ENCODE measurements at regions not wholly inside any gene's neighbourhood (a gene's known extent, or its start where the extent isn't known, plus 50 kb on each side); places are given as distances from the start of the nearest gene placed in this dataset.

DNA sequence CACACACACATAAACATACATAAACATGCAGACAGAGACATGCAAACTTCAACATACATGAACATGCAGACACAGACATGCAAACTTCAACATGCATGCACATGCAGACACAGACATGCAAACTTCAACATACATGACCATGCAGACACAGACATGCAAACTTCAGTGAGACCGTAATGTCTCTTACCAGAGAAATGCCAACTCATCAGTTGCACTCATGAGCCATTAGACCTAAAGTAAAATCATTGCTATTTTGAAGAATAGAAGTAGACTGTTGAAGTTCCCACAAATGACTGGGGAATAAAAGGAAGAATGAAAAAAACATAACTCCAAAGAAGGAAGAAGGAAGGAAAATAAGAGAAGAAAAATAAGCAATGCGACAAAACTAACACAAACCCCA lies 1044.0 kb upstream of the TMEM132C start:
- Histone ChIP-seq H3K79me1 (ENCODE audit: insufficient read depth, low read depth, low read length, poor library complexity, severe bottlenecking) (no peaks in the 10 kb centered on the region), H3K56ac (ENCODE audit: insufficient read length, low read depth, low read length) (no peak overlapping the region), H2AK5ac (ENCODE audit: insufficient read length, low read length) (no peak overlapping the region), H2BK15ac (ENCODE audit: low read depth, low read length) (no peak overlapping the region), H3K23me2 (ENCODE audit: insufficient read length, low read depth, low read length, poor library complexity, severe bottlenecking) (no peaks in the 10 kb centered on the region), H3K4me2 (ENCODE audit: insufficient read depth, insufficient read length, low read length) (no peak overlapping the region), H3K9ac (ENCODE audit: extremely low read depth, insufficient read length, low read length) (no peak overlapping the region), H3K4ac (ENCODE audit: low read depth, low read length) (no peak overlapping the region), H3K23ac (ENCODE audit: insufficient read length, low read depth, low read length) (no peak overlapping the region), H3K27me3 (ENCODE audit: insufficient read depth, low read length) (no peaks in the 10 kb centered on the region), H3K27ac (ENCODE audit: insufficient read length, low read depth, low read length) (no peak overlapping the region), H4K8ac (replicated peaks; ENCODE audit: insufficient read length, low read depth, low read length) (no peak overlapping the region), H3K4me1 (ENCODE audit: insufficient read depth, low read length) (no peaks in the 10 kb centered on the region), H4K91ac (ENCODE audit: insufficient read length, low read depth, low read length) (no peak overlapping the region), H2BK12ac (ENCODE audit: insufficient read length, low read depth, low read length) (no peak overlapping the region), H2BK20ac (ENCODE audit: low read depth, low read length, poor library complexity, severe bottlenecking) (no peak overlapping the region), H4K20me1 (ENCODE audit: control insufficient read depth, insufficient read depth, insufficient read length) (no peaks in the 10 kb centered on the region), H2BK5ac (ENCODE audit: insufficient read length, low read length) (no peak overlapping the region), H3K79me2 (ENCODE audit: insufficient read depth, low read length) (no peaks in the 10 kb centered on the region), H3T11ph (ENCODE audit: low read length) (no peak overlapping the region), H4K5ac (ENCODE audit: insufficient read length, low read depth, low read length) (no peak overlapping the region), H2AFZ (ENCODE audit: low read length) (no peak overlapping the region), H3K18ac (ENCODE audit: insufficient read length, low read depth, low read length) (no peak overlapping the region), H2BK120ac (ENCODE audit: low read depth, low read length, poor library complexity, severe bottlenecking) (no peak overlapping the region), H3K9me3 (ENCODE audit: control insufficient read depth, low read depth, low read length) (no peaks in the 10 kb centered on the region), H3K14ac (ENCODE audit: insufficient read depth, low read length) (no peak overlapping the region)
- Mint-ChIP-seq H3K36me3 (ENCODE audit: insufficient read depth in 1 of 3, low read depth in 3 of 3) (no peaks in the 10 kb centered on the region), H3K4me3 (no peak overlapping the region), H3K27ac (no peak overlapping the region), H3K4me1 (peaks cover 2% of the 10 kb centered on the region in 2 experiments; a peak in 1 of 4 replicates), H3K9me3 (peaks cover 0 to 2% of the 10 kb centered on the region in 2 experiments; a peak in 2 of 5 replicates), H3K27me3 (ENCODE audit: low read depth) (peaks cover 6% of the 10 kb centered on the region)
- WGBS (ENCODE audit: extremely low coverage, insufficient read length, low lambda C conversion rate) = no CpG with 5 or more reads among the region's 2 CpGs
- DNase-seq = no peak
- TF ChIP-seq, protein P1, sequence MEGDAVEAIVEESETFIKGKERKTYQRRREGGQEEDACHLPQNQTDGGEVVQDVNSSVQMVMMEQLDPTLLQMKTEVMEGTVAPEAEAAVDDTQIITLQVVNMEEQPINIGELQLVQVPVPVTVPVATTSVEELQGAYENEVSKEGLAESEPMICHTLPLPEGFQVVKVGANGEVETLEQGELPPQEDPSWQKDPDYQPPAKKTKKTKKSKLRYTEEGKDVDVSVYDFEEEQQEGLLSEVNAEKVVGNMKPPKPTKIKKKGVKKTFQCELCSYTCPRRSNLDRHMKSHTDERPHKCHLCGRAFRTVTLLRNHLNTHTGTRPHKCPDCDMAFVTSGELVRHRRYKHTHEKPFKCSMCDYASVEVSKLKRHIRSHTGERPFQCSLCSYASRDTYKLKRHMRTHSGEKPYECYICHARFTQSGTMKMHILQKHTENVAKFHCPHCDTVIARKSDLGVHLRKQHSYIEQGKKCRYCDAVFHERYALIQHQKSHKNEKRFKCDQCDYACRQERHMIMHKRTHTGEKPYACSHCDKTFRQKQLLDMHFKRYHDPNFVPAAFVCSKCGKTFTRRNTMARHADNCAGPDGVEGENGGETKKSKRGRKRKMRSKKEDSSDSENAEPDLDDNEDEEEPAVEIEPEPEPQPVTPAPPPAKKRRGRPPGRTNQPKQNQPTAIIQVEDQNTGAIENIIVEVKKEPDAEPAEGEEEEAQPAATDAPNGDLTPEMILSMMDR (conservative IDR thresholded peaks at IDR 0.05) = no peak

Measured in H9 (cell line).